ENCODE measurements at regions not wholly inside any gene's neighbourhood (a gene's known extent, or its start where the extent isn't known, plus 50 kb on each side); places are given as distances from the start of the nearest gene placed in this dataset.

DNA sequence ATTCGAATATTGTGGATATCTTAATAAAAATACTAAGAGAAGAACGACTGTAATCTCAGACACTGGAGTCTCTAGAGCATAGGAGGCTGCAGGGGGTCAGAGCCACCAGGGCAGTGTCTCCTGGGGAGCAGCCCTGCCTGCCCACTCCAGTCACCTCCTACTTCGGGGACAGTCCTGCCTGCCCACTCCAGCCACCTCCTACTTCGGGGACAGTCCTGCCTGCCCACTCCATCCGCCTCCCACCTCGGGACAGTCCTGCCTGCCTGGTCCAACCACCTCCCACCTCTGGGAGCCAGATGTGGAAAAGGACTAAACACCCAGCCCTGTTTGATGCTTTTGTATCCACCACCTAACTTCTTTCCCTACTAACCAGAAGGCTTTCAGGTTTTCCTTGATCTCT lies 350.1 kb upstream of the SMIM21 start:
- TF ChIP-seq, protein P1, sequence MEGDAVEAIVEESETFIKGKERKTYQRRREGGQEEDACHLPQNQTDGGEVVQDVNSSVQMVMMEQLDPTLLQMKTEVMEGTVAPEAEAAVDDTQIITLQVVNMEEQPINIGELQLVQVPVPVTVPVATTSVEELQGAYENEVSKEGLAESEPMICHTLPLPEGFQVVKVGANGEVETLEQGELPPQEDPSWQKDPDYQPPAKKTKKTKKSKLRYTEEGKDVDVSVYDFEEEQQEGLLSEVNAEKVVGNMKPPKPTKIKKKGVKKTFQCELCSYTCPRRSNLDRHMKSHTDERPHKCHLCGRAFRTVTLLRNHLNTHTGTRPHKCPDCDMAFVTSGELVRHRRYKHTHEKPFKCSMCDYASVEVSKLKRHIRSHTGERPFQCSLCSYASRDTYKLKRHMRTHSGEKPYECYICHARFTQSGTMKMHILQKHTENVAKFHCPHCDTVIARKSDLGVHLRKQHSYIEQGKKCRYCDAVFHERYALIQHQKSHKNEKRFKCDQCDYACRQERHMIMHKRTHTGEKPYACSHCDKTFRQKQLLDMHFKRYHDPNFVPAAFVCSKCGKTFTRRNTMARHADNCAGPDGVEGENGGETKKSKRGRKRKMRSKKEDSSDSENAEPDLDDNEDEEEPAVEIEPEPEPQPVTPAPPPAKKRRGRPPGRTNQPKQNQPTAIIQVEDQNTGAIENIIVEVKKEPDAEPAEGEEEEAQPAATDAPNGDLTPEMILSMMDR (IDR thresholded peaks at IDR 0.05): no peak
- TF ChIP-seq POLR2A (IDR thresholded peaks at IDR 0.05): no peak
